ENCODE measurements at regions not wholly inside any gene's neighbourhood (a gene's known extent, or its start where the extent isn't known, plus 50 kb on each side); places are given as distances from the start of the nearest gene placed in this dataset.

DNA sequence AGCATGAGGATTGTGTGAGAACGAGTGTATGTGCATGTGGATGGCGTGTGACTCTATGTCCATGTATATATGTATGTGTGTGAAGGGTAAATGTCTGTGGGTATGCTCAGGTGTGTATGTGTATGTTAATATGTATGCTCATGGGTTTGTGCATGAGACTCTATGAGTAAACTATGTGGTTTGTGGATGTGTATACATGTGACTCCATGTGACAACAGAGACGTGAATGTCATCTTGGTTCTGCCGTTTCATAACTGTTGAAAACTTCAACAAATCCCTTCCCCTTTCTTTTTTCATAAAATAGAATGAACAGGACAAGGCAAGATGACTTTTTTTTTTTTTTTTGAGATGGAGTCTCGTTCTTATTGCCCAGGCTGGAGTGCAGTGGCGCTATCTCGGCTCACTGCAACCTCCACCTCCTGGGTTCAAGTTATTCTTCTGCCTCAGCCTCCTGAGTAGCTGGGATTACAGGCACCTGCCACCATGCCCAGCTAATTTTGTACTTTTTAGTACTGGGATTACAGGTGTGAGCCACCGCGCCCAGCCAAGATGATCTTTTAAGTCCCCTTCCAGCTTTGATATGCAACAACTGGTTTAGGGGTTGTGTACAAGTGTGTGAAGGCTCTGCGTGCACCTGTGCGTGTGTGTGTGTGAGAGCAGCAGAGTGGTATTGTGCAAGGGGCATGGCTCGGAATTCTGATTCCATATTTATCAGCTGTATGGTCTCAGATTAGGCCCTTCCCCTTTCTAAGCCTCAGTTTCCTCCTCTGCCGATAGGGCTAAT, 106.3 kb downstream of the EBNA1BP2 start:
- no peaks in the 10 kb centered on the region for H3K79me2 ChIP-seq (ENCODE audit: insufficient read depth)
- H3K4me1 ChIP-seq (ENCODE audit: insufficient read depth), result no peaks in the 10 kb centered on the region
- H3F3A ChIP-seq (ENCODE audit: insufficient read depth), result no peaks in the 10 kb centered on the region
- no peak overlapping the region for H2AFZ ChIP-seq
- TF ChIP-seq EZH2 (IDR thresholded peaks at IDR 0.05; ENCODE audit: insufficient read depth, poor library complexity, severe bottlenecking) (no peak), EZH2phosphoT487 (IDR thresholded peaks at IDR 0.05; ENCODE audit: insufficient read depth, low read depth) (no peak)
- no peaks in the 10 kb centered on the region for H3K9me2 ChIP-seq (ENCODE audit: insufficient read depth)
- H3K4me3 ChIP-seq, result no peak overlapping the region
- in situ Hi-C loops (cut with MboI), result loop anchor here (5.0 kb wide), 1 partner anchor 149 kb away; no protein-coding TSS in a partner anchor
- H3K9ac ChIP-seq, result no peak overlapping the region
- no peak overlapping the region for H3K4me2 ChIP-seq (ENCODE audit: unreplicated experiment)
- no peaks in the 10 kb centered on the region for H3K9me3 ChIP-seq (ENCODE audit: low read depth)
- DNase-seq, result no peak
- no peaks in the 10 kb centered on the region for H4K20me1 ChIP-seq (ENCODE audit: insufficient read depth)
- 84 to 85% methylated on average over 13 of the region's 13 CpGs for WGBS, 2 experiments (ENCODE audit: low coverage in 1 of 2, low lambda C conversion rate in 2 of 2, missing lambda C conversion rate in 2 of 2)
- H3K36me3 ChIP-seq (ENCODE audit: low read depth), result no peaks in the 10 kb centered on the region
- no peaks in the 10 kb centered on the region for H3K27me3 ChIP-seq (replicated peaks; ENCODE audit: insufficient read depth)
- H3K27ac ChIP-seq, result no peak overlapping the region

DNA sequence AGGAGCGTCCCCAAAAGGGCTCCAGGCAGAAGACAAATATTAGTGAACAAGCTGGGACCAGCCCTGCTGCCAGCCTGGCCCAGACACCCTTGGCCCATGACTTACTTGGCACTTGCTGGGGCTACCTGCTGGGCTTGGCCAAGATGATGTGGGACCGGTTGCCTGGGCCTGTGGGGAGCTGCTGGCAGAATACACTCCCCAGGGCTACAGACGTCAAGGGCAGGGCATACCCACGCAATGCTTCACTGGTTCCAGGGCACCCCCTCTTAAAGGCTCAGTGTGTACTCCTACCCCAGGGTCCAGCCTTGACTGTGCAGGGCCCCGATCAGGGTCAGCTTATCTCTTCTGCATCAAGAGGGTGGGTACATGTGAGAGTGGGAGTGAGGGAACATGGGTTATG, 106.5 kb upstream of the SLC2A1 start:
- Histone ChIP-seq H3F3A (ENCODE audit: insufficient read depth) (no peaks in the 10 kb centered on the region), H3K9me3 (ENCODE audit: low read depth) (no peaks in the 10 kb centered on the region), H3K4me1 (ENCODE audit: insufficient read depth) (no peaks in the 10 kb centered on the region), H3K79me2 (ENCODE audit: insufficient read depth) (no peaks in the 10 kb centered on the region), H3K9me2 (ENCODE audit: insufficient read depth) (no peaks in the 10 kb centered on the region), H3K4me3 (no peak overlapping the region), H3K4me2 (ENCODE audit: unreplicated experiment) (no peak overlapping the region), H4K20me1 (ENCODE audit: insufficient read depth) (no peaks in the 10 kb centered on the region), H3K27ac (no peak overlapping the region), H3K9ac (no peak overlapping the region), H3K27me3 (replicated peaks; ENCODE audit: insufficient read depth) (no peaks in the 10 kb centered on the region), H2AFZ (no peak overlapping the region), H3K36me3 (ENCODE audit: low read depth) (no peaks in the 10 kb centered on the region)
- TF ChIP-seq EZH2 (IDR thresholded peaks at IDR 0.05; ENCODE audit: insufficient read depth, poor library complexity, severe bottlenecking) (no peak), EZH2phosphoT487 (IDR thresholded peaks at IDR 0.05; ENCODE audit: insufficient read depth, low read depth) (no peak)
- DNase-seq, result no peak
- in situ Hi-C loops (cut with MboI), result loop anchor here (5.0 kb wide), 1 partner anchor 148 kb away; no protein-coding TSS in a partner anchor
- WGBS, 2 experiments (ENCODE audit: low coverage in 1 of 2, low lambda C conversion rate in 2 of 2, missing lambda C conversion rate in 2 of 2), result 63 to 65% methylated on average over 5 of the region's 5 CpGs

DNA sequence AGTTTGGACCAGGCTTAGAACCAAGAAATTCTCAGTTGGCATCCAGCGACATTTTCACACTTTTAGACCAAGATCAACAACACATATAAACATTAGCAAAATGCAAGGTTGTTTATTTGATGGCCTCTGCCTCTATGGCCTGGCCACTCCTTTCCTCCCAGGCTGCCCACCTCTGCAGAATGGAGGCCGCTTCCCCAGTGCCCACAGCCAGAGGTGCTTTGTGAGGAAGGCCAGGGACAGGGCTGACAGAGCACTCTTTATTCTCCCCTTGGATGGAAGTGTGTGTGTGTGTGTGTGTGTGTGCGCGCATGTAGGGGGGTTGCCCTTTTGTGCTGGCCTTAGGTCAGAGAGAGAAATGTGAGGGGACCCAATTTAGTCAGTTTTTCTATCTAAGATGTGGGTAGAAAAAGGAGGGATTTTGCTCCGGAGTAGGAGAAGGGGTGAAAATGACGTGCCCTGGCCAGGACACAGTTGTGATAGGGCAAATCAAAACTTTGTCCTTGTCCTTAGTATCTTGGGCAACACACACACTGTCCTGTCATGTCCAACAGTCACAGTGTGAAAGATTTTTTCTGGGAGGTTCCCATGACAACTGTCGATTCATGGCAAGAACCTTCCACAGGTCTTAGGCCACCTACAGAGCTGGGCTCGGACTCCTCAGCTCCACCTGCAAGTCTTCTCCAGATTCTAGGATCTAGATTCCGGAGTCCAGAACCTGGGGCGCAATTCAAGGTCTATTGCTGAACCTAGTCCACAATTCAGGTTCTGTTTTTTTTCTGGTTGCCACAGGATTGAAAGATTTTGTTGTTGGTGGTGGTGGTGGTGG, 104.9 kb upstream of the SLC2A1 start:
- Histone ChIP-seq H3K36me3 (ENCODE audit: low read depth) (no peaks in the 10 kb centered on the region), H3K27me3 (replicated peaks; ENCODE audit: insufficient read depth) (no peaks in the 10 kb centered on the region), H3K4me2 (ENCODE audit: unreplicated experiment) (no peak overlapping the region), H3K27ac (no peak overlapping the region), H3K79me2 (ENCODE audit: insufficient read depth) (no peaks in the 10 kb centered on the region), H3K4me1 (ENCODE audit: insufficient read depth) (no peaks in the 10 kb centered on the region), H3K9ac (no peak overlapping the region), H3F3A (ENCODE audit: insufficient read depth) (no peaks in the 10 kb centered on the region), H3K9me3 (ENCODE audit: low read depth) (no peaks in the 10 kb centered on the region), H3K4me3 (no peak overlapping the region), H2AFZ (no peak overlapping the region), H4K20me1 (ENCODE audit: insufficient read depth) (no peaks in the 10 kb centered on the region), H3K9me2 (ENCODE audit: insufficient read depth) (no peaks in the 10 kb centered on the region)
- in situ Hi-C loops (cut with MboI), result no loop called here
- TF ChIP-seq EZH2phosphoT487 (IDR thresholded peaks at IDR 0.05; ENCODE audit: insufficient read depth, low read depth) (no peak), EZH2 (IDR thresholded peaks at IDR 0.05; ENCODE audit: insufficient read depth, poor library complexity, severe bottlenecking) (no peak)
- 76 to 79% methylated on average over 10 of the region's 10 CpGs for WGBS, 2 experiments (ENCODE audit: low coverage in 1 of 2, low lambda C conversion rate in 2 of 2, missing lambda C conversion rate in 2 of 2)
- DNase-seq, result no peak

DNA sequence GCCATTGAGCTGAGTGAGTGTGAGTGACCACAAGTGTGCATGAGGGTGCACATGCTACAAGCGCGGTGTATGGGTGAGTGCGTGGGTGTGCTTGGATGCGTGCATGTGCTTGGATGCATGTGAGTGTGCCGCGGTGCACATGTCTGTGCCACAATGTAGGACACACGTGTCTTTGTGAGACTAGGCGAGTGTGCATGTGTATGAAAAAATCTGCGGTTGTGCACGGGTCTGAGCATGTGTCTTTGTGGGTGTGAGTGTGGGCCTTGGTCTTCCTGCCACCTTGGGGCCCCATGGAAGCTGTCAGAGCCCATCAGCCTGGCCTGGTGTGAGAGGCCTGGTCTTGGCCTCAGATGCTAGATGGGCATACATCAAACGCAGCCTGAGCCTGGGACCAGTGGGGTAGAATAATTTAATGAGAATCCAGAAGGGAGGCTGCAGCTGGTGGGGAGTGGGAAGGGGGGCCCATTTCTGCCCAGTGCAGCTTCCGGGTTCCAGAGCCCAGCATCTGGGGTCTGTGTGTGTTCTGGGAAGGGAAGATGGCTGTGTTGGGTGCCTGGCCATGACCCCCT, 103.9 kb upstream of the SLC2A1 start:
- no peaks in the 10 kb centered on the region for H3K27me3 ChIP-seq (replicated peaks; ENCODE audit: insufficient read depth)
- no peaks in the 10 kb centered on the region for H3K79me2 ChIP-seq (ENCODE audit: insufficient read depth)
- H3K4me3 ChIP-seq, result no peak overlapping the region
- no peak overlapping the region for H3K4me2 ChIP-seq (ENCODE audit: unreplicated experiment)
- no peak overlapping the region for H2AFZ ChIP-seq
- H3K36me3 ChIP-seq (ENCODE audit: low read depth), result no peaks in the 10 kb centered on the region
- DNase-seq, result no peak
- 86 to 87% methylated on average over 12 of the region's 12 CpGs for WGBS, 2 experiments (ENCODE audit: low coverage in 1 of 2, low lambda C conversion rate in 2 of 2, missing lambda C conversion rate in 2 of 2)
- H3F3A ChIP-seq (ENCODE audit: insufficient read depth), result no peaks in the 10 kb centered on the region
- H3K9me2 ChIP-seq (ENCODE audit: insufficient read depth), result no peaks in the 10 kb centered on the region
- TF ChIP-seq EZH2 (IDR thresholded peaks at IDR 0.05; ENCODE audit: insufficient read depth, poor library complexity, severe bottlenecking) (no peak), EZH2phosphoT487 (IDR thresholded peaks at IDR 0.05; ENCODE audit: insufficient read depth, low read depth) (no peak)
- no peak overlapping the region for H3K27ac ChIP-seq
- no peaks in the 10 kb centered on the region for H3K9me3 ChIP-seq (ENCODE audit: low read depth)
- no peaks in the 10 kb centered on the region for H3K4me1 ChIP-seq (ENCODE audit: insufficient read depth)
- H4K20me1 ChIP-seq (ENCODE audit: insufficient read depth), result no peaks in the 10 kb centered on the region
- H3K9ac ChIP-seq, result no peak overlapping the region
- in situ Hi-C loops (cut with MboI), result no loop called here
